ENCODE measurements at regions not wholly inside any gene's neighbourhood (a gene's known extent, or its start where the extent isn't known, plus 50 kb on each side); places are given as distances from the start of the nearest gene placed in this dataset.

DNA sequence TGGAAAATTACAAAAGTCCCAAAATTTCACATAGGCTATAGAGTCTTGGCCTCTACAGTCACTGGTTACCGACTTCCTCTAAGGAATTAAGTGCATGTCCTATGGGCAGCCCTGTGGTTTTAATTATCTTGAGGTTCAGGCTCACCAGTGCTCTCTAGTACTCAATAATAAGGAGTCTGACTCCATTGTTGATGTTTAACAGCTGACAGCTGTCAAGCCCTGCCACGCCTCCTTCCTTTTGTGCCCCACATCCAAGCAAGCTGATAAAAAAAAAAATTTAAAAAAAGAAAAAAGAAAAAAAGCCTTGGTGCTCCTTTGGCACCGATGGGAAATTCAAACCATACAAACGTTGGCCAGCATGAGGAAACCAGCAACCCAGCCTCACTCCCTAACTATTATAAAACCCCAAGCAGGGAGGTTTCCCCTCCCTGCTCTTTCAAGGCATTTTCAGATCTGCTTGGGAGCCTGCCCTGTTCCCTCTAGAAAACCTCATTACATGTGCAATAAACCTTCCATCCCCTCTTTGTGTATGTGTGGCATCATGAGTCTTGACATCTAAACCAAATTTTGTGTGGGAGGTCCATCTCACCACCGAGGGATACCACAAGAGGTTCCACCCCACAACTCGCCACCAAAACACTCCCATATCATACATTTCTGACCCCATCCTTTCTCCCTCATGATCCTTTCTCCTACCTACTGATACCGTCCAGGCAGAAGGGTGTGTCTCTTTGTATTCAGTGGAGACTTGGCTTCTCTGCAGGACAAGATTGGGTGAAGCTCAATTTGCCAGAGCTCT, 70.9 kb upstream of the CCDC71L start:
- H3K9me3 ChIP-seq (ENCODE audit: insufficient read depth, low read depth, low read length) = 0 out of 2 replicates have a peak, but pooled peaks cover 4% of the 10 kb centered on the region
- H3K4me3 ChIP-seq (ENCODE audit: low read length, poor library complexity, severe bottlenecking) = no peak overlapping the region
- H4K20me1 ChIP-seq (ENCODE audit: insufficient read depth, low read length, poor library complexity, severe bottlenecking) = no peaks in the 10 kb centered on the region
- H3K9ac ChIP-seq (ENCODE audit: low read depth, low read length, poor library complexity, severe bottlenecking) = no peak overlapping the region
- peaks cover 7% of the 10 kb centered on the region for H3K4me1 ChIP-seq (ENCODE audit: insufficient read depth, low read length, poor library complexity, severe bottlenecking)
- no peaks in the 10 kb centered on the region for H3K27me3 ChIP-seq (ENCODE audit: insufficient read depth, low read length, poor library complexity, severe bottlenecking)
- no peak for TF ChIP-seq EZH2phosphoT487 (IDR thresholded peaks at IDR 0.05; ENCODE audit: borderline replicate concordance)
- TF ChIP-seq, protein P1, sequence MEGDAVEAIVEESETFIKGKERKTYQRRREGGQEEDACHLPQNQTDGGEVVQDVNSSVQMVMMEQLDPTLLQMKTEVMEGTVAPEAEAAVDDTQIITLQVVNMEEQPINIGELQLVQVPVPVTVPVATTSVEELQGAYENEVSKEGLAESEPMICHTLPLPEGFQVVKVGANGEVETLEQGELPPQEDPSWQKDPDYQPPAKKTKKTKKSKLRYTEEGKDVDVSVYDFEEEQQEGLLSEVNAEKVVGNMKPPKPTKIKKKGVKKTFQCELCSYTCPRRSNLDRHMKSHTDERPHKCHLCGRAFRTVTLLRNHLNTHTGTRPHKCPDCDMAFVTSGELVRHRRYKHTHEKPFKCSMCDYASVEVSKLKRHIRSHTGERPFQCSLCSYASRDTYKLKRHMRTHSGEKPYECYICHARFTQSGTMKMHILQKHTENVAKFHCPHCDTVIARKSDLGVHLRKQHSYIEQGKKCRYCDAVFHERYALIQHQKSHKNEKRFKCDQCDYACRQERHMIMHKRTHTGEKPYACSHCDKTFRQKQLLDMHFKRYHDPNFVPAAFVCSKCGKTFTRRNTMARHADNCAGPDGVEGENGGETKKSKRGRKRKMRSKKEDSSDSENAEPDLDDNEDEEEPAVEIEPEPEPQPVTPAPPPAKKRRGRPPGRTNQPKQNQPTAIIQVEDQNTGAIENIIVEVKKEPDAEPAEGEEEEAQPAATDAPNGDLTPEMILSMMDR (conservative IDR thresholded peaks at IDR 0.05; ENCODE audit: low read length) = no peak
- no peaks in the 10 kb centered on the region for H3K9me2 ChIP-seq (replicated peaks; ENCODE audit: low read depth, low read length)
- H3K79me2 ChIP-seq (ENCODE audit: insufficient read depth, low read length) = no peaks in the 10 kb centered on the region
- H2AFZ ChIP-seq (ENCODE audit: low read length) = no peak overlapping the region
- no peaks in the 10 kb centered on the region for H3K36me3 ChIP-seq (ENCODE audit: insufficient read depth, low read length)
- no peak overlapping the region for H3K4me2 ChIP-seq (ENCODE audit: low read depth, low read length, poor library complexity, severe bottlenecking)
- H3F3A ChIP-seq (ENCODE audit: low read depth) = no peaks in the 10 kb centered on the region

- Histone ChIP-seq H3K4me3 (ENCODE audit: low read length, poor library complexity, severe bottlenecking) (no peak overlapping the region), H3K4me1 (ENCODE audit: insufficient read depth, low read length, poor library complexity, severe bottlenecking) (peaks cover 6% of the 10 kb centered on the region), H3K9me3 (ENCODE audit: insufficient read depth, low read depth, low read length) (0 out of 2 replicates have a peak, but pooled peaks cover 4% of the 10 kb centered on the region), H3K4me2 (ENCODE audit: low read depth, low read length, poor library complexity, severe bottlenecking) (no peak overlapping the region), H4K20me1 (ENCODE audit: insufficient read depth, low read length, poor library complexity, severe bottlenecking) (no peaks in the 10 kb centered on the region), H3K36me3 (ENCODE audit: insufficient read depth, low read length) (no peaks in the 10 kb centered on the region), H3K79me2 (ENCODE audit: insufficient read depth, low read length) (no peaks in the 10 kb centered on the region), H3F3A (ENCODE audit: low read depth) (no peaks in the 10 kb centered on the region), H2AFZ (ENCODE audit: low read length) (no peak overlapping the region), H3K9me2 (replicated peaks; ENCODE audit: low read depth, low read length) (no peaks in the 10 kb centered on the region), H3K9ac (ENCODE audit: low read depth, low read length, poor library complexity, severe bottlenecking) (no peak overlapping the region), H3K27me3 (ENCODE audit: insufficient read depth, low read length, poor library complexity, severe bottlenecking) (no peaks in the 10 kb centered on the region)
- TF ChIP-seq EZH2phosphoT487 (IDR thresholded peaks at IDR 0.05; ENCODE audit: borderline replicate concordance) = no peak
- TF ChIP-seq, protein P1 (conservative IDR thresholded peaks at IDR 0.05; ENCODE audit: low read length) = no peak
Observed at GRCh38 chr7:106735637-106736036, 74.7 kb upstream of the CCDC71L start.

DNA sequence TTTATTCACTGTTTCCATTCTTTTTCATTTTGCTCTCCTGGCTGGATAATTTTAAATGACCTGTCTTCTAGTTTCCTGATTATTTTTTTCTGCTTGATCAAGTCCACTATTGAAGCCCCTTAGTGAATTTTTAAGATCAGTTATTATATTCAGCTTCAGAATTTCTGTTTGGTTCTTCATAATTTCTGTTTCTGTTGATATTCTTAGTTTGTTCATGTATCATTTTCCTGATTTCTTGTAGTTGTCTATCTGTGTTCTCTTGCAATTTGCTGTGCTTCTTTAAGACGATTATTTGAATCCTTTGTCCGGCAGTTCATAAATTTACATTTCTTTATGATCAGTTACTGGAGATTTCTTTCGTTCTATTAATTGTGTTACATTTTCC, 75.2 kb upstream of the CCDC71L start:
- H4K20me1 ChIP-seq (ENCODE audit: insufficient read depth, low read length, poor library complexity, severe bottlenecking) = no peaks in the 10 kb centered on the region
- peaks cover 6% of the 10 kb centered on the region for H3K4me1 ChIP-seq (ENCODE audit: insufficient read depth, low read length, poor library complexity, severe bottlenecking)
- no peaks in the 10 kb centered on the region for H3K9me2 ChIP-seq (replicated peaks; ENCODE audit: low read depth, low read length)
- no peak overlapping the region for H3K9ac ChIP-seq (ENCODE audit: low read depth, low read length, poor library complexity, severe bottlenecking)
- H3F3A ChIP-seq (ENCODE audit: low read depth) = no peaks in the 10 kb centered on the region
- H2AFZ ChIP-seq (ENCODE audit: low read length) = peak overlapping the region; percentile 79; the same call in 1 of the 2 replicates
- no peak overlapping the region for H3K4me2 ChIP-seq (ENCODE audit: low read depth, low read length, poor library complexity, severe bottlenecking)
- no peaks in the 10 kb centered on the region for H3K36me3 ChIP-seq (ENCODE audit: insufficient read depth, low read length)
- H3K9me3 ChIP-seq (ENCODE audit: insufficient read depth, low read depth, low read length) = 0 out of 2 replicates have a peak, but pooled peaks cover 4% of the 10 kb centered on the region
- no peaks in the 10 kb centered on the region for H3K27me3 ChIP-seq (ENCODE audit: insufficient read depth, low read length, poor library complexity, severe bottlenecking)
- TF ChIP-seq, protein P1 (conservative IDR thresholded peaks at IDR 0.05; ENCODE audit: low read length) = no peak
- TF ChIP-seq EZH2phosphoT487 (IDR thresholded peaks at IDR 0.05; ENCODE audit: borderline replicate concordance) = no peak
- no peaks in the 10 kb centered on the region for H3K79me2 ChIP-seq (ENCODE audit: insufficient read depth, low read length)
- H3K4me3 ChIP-seq (ENCODE audit: low read length, poor library complexity, severe bottlenecking) = no peak overlapping the region

Measured in Loucy (cell line).